H4 (cell line): ENCODE measurements at regions not wholly inside any gene's neighbourhood (a gene's known extent, or its start where the extent isn't known, plus 50 kb on each side); places are given as distances from the start of the nearest gene placed in this dataset.
A peak's percentile ranks its signal among the peaks of the same experiment; 100 is the strongest.

Source experiments
- DNase-seq: peaks from one replicate; pipeline ENCODE4 v3.0.0-alpha.2; 2015; ENCODE audit warnings: low spot score

GRCh38 chr1:58909914-58910681 lies 126.3 kb upstream of the JUN start:
- no peak for DNase-seq

DNA sequence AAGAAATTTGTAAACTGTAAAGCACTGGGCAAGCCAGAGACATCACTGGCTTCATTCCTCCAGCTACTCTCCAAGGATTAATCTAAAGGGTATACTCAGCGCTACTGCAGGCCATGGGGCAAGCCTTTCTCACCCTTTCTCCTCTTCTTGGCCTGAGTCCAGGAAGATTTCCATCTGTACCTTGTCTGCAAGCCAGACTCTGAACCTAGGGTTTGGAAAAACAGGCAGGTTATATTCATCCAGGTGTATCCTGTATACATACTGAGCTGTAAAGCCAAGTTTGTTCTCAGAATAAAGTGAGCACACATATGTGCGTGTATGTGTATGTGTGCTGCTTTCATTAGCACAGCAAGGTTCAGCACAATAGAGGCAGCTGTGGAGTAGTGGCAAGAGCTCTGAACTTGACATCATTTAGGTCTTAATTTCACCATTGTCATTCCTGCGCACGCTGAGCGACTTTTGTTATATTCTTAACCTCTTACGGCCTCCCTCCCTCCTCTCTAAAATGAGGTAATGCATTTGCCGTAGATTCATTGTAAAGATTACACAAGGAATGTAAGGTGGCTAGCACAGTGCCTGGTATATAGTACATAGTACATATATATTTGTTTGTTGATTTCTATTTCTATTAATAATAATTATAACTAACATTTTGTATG lies 128.1 kb upstream of the JUN start:
- no peak for DNase-seq

DNA sequence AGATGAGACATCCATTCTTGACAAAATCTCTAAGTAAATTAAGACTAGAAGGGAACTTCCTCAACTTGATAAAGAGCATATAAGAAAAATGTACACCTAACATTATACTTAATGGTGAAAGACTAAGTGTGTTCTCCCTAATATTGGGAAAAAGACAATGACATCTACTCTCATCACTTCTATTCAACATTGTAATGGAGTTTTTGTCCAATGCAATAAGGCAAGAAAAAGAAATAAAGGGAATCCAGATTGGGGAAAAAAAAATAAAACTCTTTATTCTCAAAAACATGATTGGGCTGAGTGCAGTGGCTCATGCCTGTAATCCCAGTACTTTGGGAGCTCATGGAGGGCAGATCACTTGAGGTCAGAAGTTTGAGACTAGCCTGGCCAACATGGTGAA lies 131.1 kb upstream of the JUN start:
- no peak for DNase-seq

- no peak for DNase-seq
Measured at GRCh38 chr1:58917436-58917835, 133.6 kb upstream of the JUN start.

- no peak for DNase-seq
Measured at GRCh38 chr1:58919226-58919958, 135.5 kb upstream of the JUN start.

DNA sequence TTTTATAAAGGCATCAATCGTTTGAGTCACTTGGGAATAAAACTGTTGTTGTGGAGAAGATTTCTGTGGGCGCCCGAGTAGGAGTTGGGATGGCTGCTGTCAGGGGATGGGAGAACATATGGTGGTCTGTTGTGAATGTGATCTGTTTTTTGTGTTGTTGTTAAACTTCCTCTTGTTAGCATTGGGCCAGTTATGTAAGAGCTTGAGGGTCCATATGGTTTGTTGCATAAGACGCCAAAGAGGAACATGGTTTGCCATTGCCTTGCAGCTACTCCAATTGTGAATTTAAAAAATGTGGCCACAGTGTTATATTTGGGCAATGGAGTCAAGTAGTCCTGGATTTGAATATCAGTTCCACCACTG lies 136.1 kb upstream of the JUN start:
- no peak for DNase-seq

- DNase-seq, result no peak
Measured at GRCh38 chr1:58921342-58921741, 137.5 kb upstream of the JUN start.

DNA sequence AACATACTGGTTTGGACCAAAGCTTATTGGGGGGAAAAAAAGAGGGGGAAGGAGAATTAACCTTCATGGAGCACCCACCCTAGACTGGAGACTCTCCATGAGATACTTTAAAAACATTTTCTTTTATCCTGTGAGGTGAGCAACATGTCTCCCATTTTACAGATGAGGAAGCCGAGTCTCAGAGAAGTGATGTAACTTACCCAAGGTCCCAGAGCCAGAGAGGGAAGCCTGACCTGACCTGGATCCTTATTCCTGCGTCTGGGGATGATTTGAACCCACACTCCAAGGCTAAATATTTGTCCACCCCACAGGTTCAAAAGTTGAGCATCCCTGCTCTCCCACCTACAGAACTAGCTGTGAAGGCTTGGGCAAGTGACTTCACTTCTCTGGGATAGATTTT lies 137.9 kb upstream of the JUN start:
- DNase-seq, result no peak

DNA sequence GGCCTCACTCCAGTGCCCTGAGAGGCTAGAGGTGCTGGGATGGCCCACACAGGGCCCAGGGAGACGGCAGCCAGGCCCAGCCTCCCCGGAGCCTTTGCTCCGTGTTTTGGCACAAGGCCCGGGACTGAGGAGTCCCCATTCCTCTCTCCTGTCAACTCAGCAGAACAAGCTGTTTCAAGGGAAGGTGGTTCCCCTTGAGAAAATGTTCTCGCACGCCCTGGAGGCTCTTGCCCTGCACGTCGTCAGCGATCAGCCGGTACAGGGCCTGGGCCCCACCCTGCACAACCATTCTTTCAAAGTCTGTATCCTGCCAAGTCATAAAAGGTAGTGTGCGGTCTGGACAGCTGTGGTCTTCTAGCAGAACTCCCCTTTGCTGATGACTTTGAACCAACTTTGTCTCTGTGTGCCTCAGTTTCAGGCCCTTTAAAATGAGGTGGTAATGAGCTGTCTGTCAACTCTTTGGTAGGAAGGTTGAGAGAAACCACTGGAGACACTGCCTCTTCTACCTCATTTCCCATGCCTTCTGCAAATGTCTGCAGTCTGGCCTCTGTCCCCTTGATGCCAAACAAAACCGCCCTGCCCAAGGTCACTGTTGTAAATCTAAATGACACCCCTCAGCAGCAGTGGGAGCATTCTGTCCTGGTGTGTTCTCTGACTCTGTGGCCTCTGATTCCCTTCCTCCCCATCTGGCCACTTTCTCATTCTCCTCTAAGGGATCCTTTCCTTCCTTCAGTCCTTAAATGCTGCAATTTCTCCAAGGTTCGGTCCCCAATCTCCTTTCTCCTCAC lies 138.6 kb upstream of the JUN start:
- DNase-seq, result peak; percentile 29

DNA sequence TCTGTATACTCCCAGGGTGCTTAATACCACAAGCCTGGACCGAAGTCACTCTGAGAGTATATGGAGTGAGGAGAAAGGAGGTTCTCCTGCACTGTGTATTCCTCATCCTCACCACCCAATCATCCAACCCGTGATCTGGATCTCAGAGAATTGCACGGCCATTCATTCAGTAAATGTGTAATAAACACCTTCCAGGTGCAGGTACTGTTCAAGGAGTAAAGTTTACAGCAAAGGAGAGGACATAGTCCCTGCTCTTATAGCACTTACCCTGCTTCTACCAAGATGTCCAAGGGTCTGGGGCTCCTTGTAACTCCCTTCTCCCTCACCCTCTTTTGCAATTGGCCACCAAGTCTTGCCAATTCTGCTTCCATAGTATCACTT lies 139.2 kb upstream of the JUN start:
- no peak for DNase-seq

DNA sequence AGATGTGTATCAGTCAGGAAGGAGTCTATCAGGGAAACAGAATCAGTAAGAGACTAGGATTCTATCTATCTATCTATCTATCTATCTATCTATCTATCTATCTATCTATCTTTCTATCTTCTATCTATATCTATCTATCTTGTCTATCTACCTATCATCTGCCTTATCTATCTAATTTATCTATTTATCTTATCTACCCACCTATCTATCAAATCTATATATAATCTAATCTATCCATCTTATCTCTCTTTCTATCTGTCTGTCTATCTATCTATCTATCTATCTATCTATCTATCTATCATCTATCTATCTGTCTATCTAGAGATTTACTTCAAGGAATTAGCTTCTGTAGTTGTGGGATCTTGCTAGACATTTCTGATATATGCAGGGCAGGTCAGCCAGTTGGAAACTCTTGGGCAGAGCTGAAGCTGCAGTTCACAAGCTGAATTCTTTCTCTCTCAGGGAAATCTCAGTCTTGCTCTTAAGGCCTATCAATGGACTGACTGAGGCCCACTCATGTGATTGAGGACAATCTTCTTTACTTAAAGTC lies 140.2 kb upstream of the JUN start:
- no peak for DNase-seq

DNA sequence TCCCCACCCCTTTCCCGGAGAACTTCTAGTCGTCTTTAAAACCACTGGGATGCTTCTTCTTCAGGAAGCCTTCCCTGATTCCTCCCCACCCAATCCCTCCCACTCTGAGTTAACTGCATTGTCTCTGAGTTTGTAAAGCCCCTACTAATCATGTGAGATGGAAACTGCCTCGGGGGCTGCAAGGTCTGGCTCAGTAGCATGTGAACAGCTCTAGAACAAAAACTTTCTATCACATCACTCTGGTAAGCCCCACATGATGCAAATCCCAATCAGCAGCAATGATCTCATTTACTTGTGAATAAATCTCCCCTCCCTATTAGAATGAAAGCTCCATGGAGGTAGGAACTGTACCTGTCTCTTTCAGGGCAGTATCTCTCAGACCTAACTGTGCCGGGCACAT lies 141.0 kb upstream of the JUN start:
- no peak for DNase-seq

- DNase-seq, result no peak
Measured at GRCh38 chr1:58925247-58925646, 141.4 kb upstream of the JUN start.

GRCh38 chr1:58926152-58926551 lies 142.3 kb upstream of the JUN start:
- no peak for DNase-seq

DNA sequence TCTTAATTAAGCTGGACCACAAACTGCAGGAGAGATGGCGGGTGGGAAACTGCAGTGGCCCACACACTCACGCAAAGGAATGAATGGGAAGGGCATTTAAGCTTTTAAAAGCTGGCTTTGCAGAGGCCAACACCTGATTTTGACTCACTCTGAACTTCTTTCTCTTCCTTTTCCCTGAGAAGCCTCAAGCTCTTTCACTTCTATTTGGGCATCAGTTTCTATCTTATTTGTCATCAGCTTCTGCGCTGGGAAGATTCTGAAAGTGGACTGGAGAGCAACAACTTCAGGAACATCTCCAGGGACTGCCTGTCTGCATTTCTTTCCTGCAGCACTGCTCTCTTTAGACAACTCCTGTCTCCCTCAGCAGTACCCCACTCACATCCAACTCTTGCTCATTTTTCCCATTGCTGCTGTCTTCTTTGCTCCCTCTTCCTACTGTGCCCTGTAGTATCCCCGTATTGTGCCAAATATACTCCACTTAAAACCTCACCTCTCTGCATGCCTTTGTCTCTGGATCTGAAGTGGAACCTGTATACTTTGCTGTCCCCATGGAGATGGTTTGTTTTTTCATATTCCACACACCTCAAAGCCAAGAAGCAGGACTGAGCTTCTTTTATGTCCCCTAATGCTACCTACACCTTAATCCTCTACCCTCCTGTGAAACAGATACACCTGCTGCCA lies 143.3 kb upstream of the JUN start:
- no peak for DNase-seq

DNA sequence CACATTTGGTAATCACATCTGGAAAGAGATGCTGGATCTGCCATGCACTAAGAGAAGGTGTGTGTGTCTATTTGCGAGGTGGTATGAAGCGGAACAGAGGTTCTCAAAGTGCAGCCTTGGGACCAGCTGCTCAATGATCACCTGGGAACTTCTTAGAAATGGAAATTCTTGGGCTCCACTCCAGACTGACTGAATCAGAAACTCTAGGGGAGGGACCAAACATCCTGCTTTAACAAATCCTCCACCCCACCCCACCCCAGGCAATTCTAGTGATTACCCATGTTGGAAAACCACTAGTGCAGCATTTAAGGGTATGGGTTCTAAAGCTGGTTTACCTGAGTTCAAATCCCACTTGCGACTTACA lies 143.9 kb upstream of the JUN start:
- no peak for DNase-seq

DNA sequence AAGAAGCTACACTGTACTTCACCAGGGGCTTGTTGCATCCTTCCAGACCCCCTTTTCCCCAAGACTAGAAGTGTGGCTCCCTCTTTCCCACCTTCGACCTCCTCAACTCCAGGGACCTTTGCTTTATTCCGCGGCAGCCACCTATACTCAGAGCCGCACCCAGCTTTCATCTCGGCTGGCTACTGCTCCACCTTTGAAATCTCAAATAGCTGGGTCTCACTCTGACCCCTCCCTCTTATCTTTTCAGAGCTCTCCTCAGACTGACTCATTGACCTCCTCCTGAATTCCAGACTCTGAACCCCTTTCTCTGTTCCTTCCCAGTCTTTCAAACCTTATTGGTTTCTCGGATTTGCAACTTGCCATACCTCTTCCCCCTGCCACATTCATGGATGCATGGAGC lies 144.7 kb upstream of the JUN start:
- no peak for DNase-seq

DNA sequence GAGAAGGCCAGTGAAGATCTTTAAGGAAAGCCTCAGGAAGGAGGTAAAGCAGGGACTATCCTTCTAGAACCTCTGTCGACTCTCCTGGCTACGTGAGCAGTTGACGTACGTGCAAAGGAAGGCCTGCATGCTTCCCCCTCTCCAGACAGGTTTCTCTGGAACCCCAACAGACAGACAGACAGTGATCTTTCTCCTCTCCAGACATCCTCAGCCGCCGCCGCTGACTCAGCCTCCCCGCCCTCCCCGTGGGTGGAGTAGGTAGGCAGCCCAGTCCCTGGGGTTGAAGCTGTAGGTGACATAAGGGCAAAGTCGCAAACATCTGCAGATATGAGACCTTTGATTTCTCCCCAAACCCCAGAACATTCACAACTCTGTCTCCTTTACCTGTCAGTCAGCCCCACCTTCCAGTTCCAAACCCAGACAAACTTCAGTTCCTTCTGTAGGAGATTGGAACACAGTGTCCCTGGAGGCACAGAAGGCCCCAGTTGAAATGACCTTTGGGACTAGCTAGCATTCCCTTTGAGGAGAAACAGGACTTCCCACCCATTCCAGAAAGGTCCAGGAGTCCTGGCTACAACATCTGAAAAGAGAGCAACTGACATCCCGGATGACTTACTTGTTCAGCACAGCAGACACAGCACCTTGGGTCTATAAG lies 146.0 kb upstream of the JUN start:
- no peak for DNase-seq

GRCh38 chr1:58931024-58931423 lies 147.2 kb upstream of the JUN start:
- DNase-seq, result no peak

- no peak for DNase-seq
Measured at GRCh38 chr1:58931756-58932155, 147.9 kb upstream of the JUN start.
